ENCODE measurements at regions not wholly inside any gene's neighbourhood (a gene's known extent, or its start where the extent isn't known, plus 50 kb on each side); places are given as distances from the start of the nearest gene placed in this dataset.

- DNase-seq (ENCODE audit: low read depth): no peak
Measured at GRCh38 chr9:118521261-118521660, 817.1 kb downstream of the TLR4 start.

DNA sequence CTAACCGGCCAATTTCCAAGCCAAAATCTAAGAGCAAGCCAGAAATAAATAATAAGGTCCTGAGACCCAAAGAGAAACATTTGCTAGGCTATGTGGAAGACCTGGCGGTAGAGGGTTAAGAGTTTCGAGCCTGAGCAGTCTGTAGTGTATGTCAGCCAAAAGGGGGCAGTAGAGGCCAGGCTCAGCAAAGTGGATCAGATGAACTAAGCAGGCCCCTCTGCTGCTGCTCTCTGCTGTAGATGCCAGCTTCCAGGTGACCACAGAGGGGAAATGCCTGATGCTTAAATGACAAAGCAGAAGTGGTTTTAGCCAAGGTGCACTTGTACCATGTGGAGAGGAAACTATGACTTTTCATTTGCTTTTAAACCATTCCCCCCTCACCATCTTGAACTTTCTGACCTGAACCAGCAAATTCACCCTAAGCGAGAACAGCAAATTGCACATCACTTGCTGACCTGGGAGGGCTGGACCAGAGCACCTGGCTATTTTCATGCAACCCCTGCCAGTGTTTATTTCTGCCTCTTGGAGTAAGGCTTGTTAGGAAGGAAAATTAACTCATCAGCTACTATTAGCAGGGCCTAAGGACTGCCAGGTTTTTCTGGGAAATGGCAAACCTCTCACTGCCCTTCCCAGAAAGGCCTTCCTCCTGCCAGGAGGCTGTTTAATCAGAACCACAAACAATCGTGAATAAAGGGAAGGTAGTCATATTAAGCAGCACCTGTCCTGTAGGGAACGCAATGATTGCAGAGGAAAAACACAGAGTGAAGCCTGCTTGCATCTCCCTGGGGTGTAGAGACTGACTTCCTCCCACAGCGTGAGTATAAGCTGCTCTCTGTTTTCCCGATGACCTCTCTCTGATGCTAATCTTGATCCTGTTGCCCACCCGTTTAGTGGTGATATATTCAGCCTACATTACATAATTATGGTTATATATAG is 818.2 kb downstream of the TLR4 start:
- peak; percentile 4 for DNase-seq (ENCODE audit: low read depth)

DNA sequence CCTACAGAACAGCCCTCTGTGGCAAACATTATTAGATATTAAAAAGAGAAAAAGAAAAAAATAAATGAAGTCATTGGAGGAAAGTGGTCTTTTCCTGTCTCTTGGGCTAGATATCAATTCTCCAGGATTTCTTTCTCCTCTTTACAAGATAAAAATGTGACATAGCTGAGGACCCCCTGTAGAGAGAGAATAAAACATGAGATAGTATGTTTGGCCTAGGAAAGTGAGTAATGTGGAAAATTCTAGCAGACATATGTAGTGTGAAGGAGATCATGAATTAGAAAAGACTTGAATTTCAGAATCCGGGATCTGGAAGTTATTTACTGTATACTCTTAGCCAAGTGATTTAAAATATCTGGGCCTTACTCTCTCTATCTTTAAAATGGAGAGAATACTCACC is 823.1 kb downstream of the TLR4 start:
- no peak for DNase-seq (ENCODE audit: low read depth)

GRCh38 chr9:118529210-118529609 is 825.0 kb downstream of the TLR4 start:
- no peak for DNase-seq (ENCODE audit: low read depth)

GRCh38 chr9:118529624-118530214 is 825.5 kb downstream of the TLR4 start:
- no peak for DNase-seq (ENCODE audit: low read depth)

DNA sequence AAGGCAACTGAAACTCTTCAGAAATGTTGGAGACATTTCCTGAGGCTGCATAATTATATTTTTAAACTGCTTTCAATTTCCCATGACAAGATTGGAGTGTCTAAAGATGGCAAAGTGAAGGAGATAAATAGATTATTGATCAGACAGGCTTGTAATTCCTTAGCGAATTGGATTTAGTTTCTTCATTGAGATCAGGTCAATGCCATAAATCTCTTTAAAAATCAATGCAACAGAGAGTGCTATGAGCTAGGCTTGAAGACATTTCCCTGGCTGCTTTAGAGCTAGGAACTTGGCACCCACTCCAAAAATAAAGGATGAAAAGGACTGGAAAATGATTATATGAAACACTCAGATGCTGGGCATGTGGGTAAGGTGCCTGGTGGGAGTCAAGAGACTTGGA is 828.4 kb downstream of the TLR4 start:
- no peak for DNase-seq (ENCODE audit: low read depth)

- no peak for DNase-seq (ENCODE audit: low read depth)
Measured at GRCh38 chr9:118533101-118533500, 828.9 kb downstream of the TLR4 start.

DNA sequence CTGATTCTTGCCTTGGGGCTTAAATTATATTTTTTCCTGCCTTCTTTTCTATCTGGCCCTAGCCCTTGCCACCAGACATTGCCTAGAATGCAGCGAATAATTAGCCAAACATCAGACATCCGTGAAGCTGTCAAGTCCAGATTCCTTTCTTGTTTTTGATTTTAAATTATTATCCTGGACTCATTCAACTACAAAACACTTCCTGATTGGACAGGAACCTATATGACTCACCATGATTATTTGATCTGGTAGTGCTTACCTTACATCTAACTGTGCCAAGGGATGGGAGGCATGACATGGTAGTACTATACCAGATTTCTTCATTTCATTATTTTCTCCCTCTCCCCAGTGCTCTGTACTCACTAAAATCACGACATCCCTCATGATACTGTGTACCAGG is 829.6 kb downstream of the TLR4 start:
- no peak for DNase-seq (ENCODE audit: low read depth)

- DNase-seq (ENCODE audit: low read depth): no peak
Measured at GRCh38 chr9:118536153-118536552, 832.0 kb downstream of the TLR4 start.

DNA sequence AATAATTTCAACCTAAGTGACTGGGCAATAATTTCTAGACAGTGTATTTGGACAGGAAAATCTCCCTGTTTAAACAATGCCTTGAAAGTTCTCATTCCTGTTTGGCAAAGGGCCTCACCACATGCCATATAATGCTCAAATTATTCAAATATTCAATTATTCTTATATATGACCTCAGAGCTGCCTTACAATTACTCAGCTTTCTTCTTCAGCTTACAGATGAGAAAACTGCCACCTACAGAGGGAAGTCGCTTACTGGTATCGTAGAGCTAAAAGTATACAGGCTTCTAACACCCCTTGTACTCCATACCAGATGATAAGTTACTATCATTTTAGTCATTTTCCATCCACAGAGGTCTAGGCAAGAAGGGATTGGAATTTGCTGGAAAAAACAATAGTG is 830.3 kb downstream of the BRINP1 start:
- no peak for DNase-seq (ENCODE audit: low read depth)

- DNase-seq (ENCODE audit: low read depth): no peak
Measured at GRCh38 chr9:118553465-118553864, 815.8 kb downstream of the BRINP1 start.

DNA sequence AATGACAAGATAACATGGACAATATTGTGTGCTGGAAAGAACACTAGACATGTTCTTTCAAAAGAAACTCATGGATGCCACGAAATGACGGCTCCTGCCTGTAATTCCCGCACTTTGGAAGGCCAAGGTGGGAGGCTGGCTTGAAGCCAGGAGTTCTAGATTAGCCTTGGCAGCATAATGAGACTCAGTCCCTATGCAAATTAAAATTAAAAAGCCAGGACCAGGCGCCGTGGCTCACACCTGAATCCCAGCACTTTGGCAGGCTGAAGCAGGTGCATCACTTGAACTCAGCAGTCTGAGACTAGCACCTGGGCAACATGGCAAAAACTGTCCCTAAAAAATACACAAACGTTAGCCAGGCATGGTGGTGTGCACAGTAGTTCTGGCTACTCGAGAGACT is 814.2 kb downstream of the BRINP1 start:
- no peak for DNase-seq (ENCODE audit: low read depth)

DNA sequence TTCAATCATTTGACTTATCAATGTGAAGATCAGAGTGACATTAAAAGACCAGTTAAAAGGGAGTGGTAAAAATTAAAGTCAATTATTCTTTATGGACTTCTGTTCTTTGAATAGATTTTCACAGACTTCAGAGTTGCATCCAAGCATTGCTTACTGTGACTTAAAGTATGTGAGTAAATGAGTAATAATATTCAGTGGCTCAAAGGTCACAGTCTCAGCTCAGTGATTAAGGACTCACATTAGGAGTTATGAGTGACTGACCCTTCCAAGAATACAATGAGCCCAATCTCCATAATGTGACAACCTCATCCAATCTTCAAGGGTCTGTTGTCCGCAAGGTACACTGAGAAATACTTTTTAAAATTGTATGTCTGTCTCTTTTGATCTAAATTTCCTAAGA is 811.2 kb downstream of the BRINP1 start:
- no peak for DNase-seq (ENCODE audit: low read depth)

GRCh38 chr9:118558891-118559290 is 810.3 kb downstream of the BRINP1 start:
- DNase-seq (ENCODE audit: low read depth): no peak

DNA sequence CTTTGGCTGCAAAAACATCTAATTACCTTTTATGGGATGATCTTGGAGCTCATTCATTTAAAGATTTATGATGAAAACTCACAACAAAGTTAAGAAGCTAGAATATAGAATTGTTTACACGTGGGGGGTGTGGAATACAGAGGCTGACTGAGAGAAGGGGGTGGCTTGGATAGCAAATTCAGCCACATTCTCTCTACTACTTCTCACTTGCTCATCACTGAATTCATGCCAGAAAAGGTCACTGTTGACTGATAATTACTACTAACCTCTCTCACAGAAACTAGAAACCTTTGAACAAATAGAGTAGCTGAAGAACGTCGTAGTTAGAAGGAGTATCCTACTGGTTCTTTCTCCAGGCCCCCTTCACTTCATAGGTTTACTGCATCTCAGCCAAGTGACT is 808.2 kb downstream of the BRINP1 start:
- DNase-seq (ENCODE audit: low read depth): no peak

DNA sequence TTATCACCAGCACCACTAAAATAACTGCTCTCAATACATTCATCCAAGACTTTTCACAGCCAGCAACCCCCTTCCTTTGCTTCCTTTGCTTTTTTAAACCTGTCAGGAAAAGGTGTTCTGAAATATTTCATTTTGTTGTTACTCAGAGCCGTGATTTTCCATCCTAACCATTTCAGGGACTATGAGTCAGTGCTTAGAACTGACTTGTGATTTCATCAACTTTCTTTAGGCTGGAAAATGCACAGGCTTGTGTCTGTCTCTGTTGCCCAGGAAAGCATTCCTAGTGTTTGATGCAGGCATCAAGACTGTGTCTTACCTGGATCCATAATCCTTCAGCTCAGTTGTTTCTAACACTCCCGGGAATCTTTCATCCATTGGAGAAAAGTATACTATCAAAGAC is 805.6 kb downstream of the BRINP1 start:
- DNase-seq (ENCODE audit: low read depth): no peak

GRCh38 chr9:118567861-118568260 is 801.4 kb downstream of the BRINP1 start:
- no peak for DNase-seq (ENCODE audit: low read depth)

DNA sequence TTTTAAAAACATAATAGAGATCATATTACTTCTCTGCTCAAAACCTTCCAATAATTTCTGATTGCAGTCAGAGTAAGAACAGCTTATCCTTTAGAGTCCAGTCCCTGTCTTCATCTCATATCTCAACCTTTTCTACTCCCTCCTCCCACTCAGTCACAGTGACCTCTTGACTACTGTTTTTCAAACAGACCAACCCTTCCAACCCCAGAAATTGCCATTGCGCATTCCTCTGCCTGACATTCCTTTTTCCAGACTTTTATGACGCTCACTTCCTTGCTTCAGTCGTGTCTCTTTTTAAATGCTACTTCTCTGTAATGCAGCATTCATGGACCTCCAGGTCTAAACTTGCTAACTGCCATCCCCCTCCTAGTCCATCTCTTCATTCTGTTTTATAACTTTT is 800.5 kb downstream of the BRINP1 start:
- DNase-seq (ENCODE audit: low read depth): no peak

- no peak for DNase-seq (ENCODE audit: low read depth)
Measured at GRCh38 chr9:118569148-118569547, 800.1 kb downstream of the BRINP1 start.

- DNase-seq (ENCODE audit: low read depth): no peak
Measured at GRCh38 chr9:118570066-118570465, 799.2 kb downstream of the BRINP1 start.

- DNase-seq (ENCODE audit: low read depth): no peak
Measured at GRCh38 chr9:118575341-118576070, 793.7 kb downstream of the BRINP1 start.

GRCh38 chr9:118577121-118577520 is 792.1 kb downstream of the BRINP1 start:
- DNase-seq (ENCODE audit: low read depth): no peak

- DNase-seq (ENCODE audit: low read depth): no peak
Measured at GRCh38 chr9:118578467-118578866, 790.8 kb downstream of the BRINP1 start.

All from CMK (cell line).